HCT116 (cell line): ENCODE measurements at regions not wholly inside any gene's neighbourhood (a gene's known extent, or its start where the extent isn't known, plus 50 kb on each side); places are given as distances from the start of the nearest gene placed in this dataset.

Experiments used
- ATF3 ChIP-seq: IDR thresholded peaks from 2 replicates; pipeline ENCODE4 v1.6.1; 2012
- EZH2 ChIP-seq: fragments of 200-600 bp; sonication (generic); IDR thresholded peaks from 2 replicates; pipeline ENCODE4 v1.6.1; 2017; ENCODE audit warnings: antibody characterized with exemption, mixed run types
- EZH2phosphoT487 ChIP-seq: fragments of 200-600 bp; IDR thresholded peaks from 2 replicates; pipeline ENCODE4 v1.6.1; 2018; ENCODE audit warnings: antibody characterized with exemption, borderline replicate concordance
- MAX ChIP-seq: IDR thresholded peaks from 2 replicates; pipeline ENCODE4 v1.6.1; 2012
- POLR2A ChIP-seq: IDR thresholded peaks from 2 replicates; pipeline ENCODE4 v1.7.0; 2011; ENCODE audit warnings: borderline replicate concordance; ENCODE audit not compliant: insufficient read depth, insufficient read length; ENCODE audit errors: extremely low read depth
- POLR2AphosphoS5 ChIP-seq: IDR thresholded peaks from 2 replicates; pipeline ENCODE4 v1.6.1; 2011; ENCODE audit warnings: mild to moderate bottlenecking, low read depth, low read length, moderate library complexity
- RAD21 ChIP-seq: IDR thresholded peaks from 2 replicates; pipeline ENCODE4 v1.6.1; 2012; ENCODE audit warnings: low read depth, mild to moderate bottlenecking
- REST ChIP-seq: IDR thresholded peaks from 2 replicates; pipeline ENCODE4 v1.6.1; 2012; ENCODE audit warnings: low read depth
- SIN3A ChIP-seq: IDR thresholded peaks from 2 replicates; pipeline ENCODE4 v1.6.1; 2012; ENCODE audit warnings: low read depth
- SP1 ChIP-seq: IDR thresholded peaks from 2 replicates; pipeline ENCODE4 v1.6.1; 2012; ENCODE audit warnings: low read depth
- YY1 ChIP-seq: IDR thresholded peaks from 2 replicates; pipeline ENCODE4 v1.6.1; 2011; ENCODE audit warnings: low read length, low read depth, moderate library complexity, mild to moderate bottlenecking; ENCODE audit not compliant: insufficient replicate concordance; ENCODE audit errors: extremely low read depth
- TF ChIP-seq, protein P1 (sequence below), 3 experiments: fragments of 200-600 bp in 1 of 3; sonication (generic) in 1 of 3; IDR thresholded peaks in 2 of 3; conservative IDR thresholded peaks in 1 of 3; 2 replicates each; pipeline ENCODE4 v1.5.1; 2012 to 2017; ENCODE audit warnings: low read depth in 2 of 3, low read length in 2 of 3, antibody characterized with exemption in 1 of 3, borderline replicate concordance in 1 of 3, control low read depth in 1 of 3, mild to moderate bottlenecking in 1 of 3, mixed read lengths in 1 of 3, mixed run types in 1 of 3, moderate library complexity in 1 of 3; ENCODE audit not compliant: insufficient read depth in 1 of 3

GRCh38 chr11:11708256-11708655, 86.5 kb upstream of the GALNT18 start:
- TF ChIP-seq POLR2A: no peak
- no peak for TF ChIP-seq YY1
- TF ChIP-seq, protein P1, sequence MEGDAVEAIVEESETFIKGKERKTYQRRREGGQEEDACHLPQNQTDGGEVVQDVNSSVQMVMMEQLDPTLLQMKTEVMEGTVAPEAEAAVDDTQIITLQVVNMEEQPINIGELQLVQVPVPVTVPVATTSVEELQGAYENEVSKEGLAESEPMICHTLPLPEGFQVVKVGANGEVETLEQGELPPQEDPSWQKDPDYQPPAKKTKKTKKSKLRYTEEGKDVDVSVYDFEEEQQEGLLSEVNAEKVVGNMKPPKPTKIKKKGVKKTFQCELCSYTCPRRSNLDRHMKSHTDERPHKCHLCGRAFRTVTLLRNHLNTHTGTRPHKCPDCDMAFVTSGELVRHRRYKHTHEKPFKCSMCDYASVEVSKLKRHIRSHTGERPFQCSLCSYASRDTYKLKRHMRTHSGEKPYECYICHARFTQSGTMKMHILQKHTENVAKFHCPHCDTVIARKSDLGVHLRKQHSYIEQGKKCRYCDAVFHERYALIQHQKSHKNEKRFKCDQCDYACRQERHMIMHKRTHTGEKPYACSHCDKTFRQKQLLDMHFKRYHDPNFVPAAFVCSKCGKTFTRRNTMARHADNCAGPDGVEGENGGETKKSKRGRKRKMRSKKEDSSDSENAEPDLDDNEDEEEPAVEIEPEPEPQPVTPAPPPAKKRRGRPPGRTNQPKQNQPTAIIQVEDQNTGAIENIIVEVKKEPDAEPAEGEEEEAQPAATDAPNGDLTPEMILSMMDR (IDR thresholded peaks at IDR 0.05 in 2 of 3, conservative IDR thresholded peaks at IDR 0.05 in 1 of 3; ENCODE audit: borderline replicate concordance in 1 of 3, insufficient read depth in 1 of 3, low read depth in 2 of 3, low read length in 2 of 3): no peak
- no peak for TF ChIP-seq POLR2AphosphoS5
- no peak for TF ChIP-seq REST
- no peak for TF ChIP-seq RAD21
- TF ChIP-seq EZH2: no peak
- TF ChIP-seq SIN3A: no peak
- TF ChIP-seq ATF3: no peak
- TF ChIP-seq EZH2phosphoT487: no peak
- TF ChIP-seq SP1: no peak
- TF ChIP-seq MAX: no peak
